IMR-90 (cell line): ENCODE measurements at regions not wholly inside any gene's neighbourhood (a gene's known extent, or its start where the extent isn't known, plus 50 kb on each side); places are given as distances from the start of the nearest gene placed in this dataset.

Experiments used
- ATAC-seq: fragments of 200-7000 bp; cut with Tn5 transposase; 2 replicates; pipeline ENCODE4 v1.9.1; 2020; ENCODE audit warnings: low read depth, mild to moderate bottlenecking, moderate library complexity
- BruUV-seq: library from RNA; stranded (reverse); fragments of 400-500 nt; replicated peaks from 2 replicates; lab custom pipeline; 2021; lab: Mats Ljungman, UMichigan
- CTCF ChIA-PET: fragments of 300-600 bp; formaldehyde crosslinking; extraction: SDS; loops from one replicate; lab custom pipeline; 2021; ENCODE audit warnings: antibody characterized with exemption; lab: Yijun Ruan, JAX
- POLR2A ChIA-PET: fragments of 300-600 bp; sonication (Branson Sonifier 250); formaldehyde crosslinking; loops from one replicate; lab custom pipeline; 2022; ENCODE audit warnings: antibody characterized with exemption; ENCODE audit not compliant: unreplicated experiment; lab: Charles Lee
- DNase-seq: peaks from one replicate; pipeline ENCODE4 v3.0.0; 2013
- H2AFZ ChIP-seq: replicated peaks from 2 replicates; pipeline ENCODE3; 2013; ENCODE audit warnings: low read length, mild to moderate bottlenecking; ENCODE audit not compliant: poor library complexity
- H2AK5ac ChIP-seq: 2 replicates; pipeline ENCODE4 v1.6.1; 2013; ENCODE audit warnings: low read depth, low read length, inconsistent platforms
- H2AK9ac ChIP-seq: replicated peaks from 2 replicates; pipeline ENCODE3; 2013; ENCODE audit warnings: mild to moderate bottlenecking, low read depth, low read length, moderate library complexity; ENCODE audit not compliant: poor library complexity
- H2BK120ac ChIP-seq: 2 replicates; pipeline ENCODE4 v1.6.1; 2013; ENCODE audit warnings: low read depth, low read length, inconsistent platforms
- H2BK15ac ChIP-seq: 3 replicates; pipeline ENCODE4 v1.6.1; 2013; ENCODE audit warnings: low read depth, low read length, inconsistent platforms
- H2BK20ac ChIP-seq: 2 replicates; pipeline ENCODE4 v1.6.1; 2013; ENCODE audit warnings: low read depth, mild to moderate bottlenecking, inconsistent platforms, low read length, moderate library complexity
- H2BK5ac ChIP-seq: 2 replicates; pipeline ENCODE4 v1.6.1; 2013; ENCODE audit warnings: mild to moderate bottlenecking, low read depth, low read length, inconsistent platforms; ENCODE audit not compliant: poor library complexity, severe bottlenecking
- H3K14ac ChIP-seq: replicated peaks from 2 replicates; pipeline ENCODE4 v1.6.1; 2013; ENCODE audit warnings: low read depth, low read length, inconsistent platforms
- H3K18ac ChIP-seq: 2 replicates; pipeline ENCODE4 v1.6.1; 2013; ENCODE audit warnings: low read depth, low read length, control low read depth
- H3K23ac ChIP-seq: 2 replicates; pipeline ENCODE4 v1.6.1; 2013; ENCODE audit warnings: low read depth, low read length, inconsistent platforms
- H3K27ac ChIP-seq: 2 replicates; pipeline ENCODE4 v1.5.1; 2013; ENCODE audit warnings: mild to moderate bottlenecking, control low read depth, low read length; ENCODE audit not compliant: insufficient read depth
- H3K27me3 ChIP-seq: 2 replicates; pipeline ENCODE4 v1.6.1; 2013; ENCODE audit warnings: low read length; ENCODE audit not compliant: control insufficient read depth, insufficient read depth
- H3K36me3 ChIP-seq: 2 replicates; pipeline ENCODE4 v1.6.1; 2013; ENCODE audit warnings: low read length, mixed read lengths; ENCODE audit not compliant: control insufficient read depth, insufficient read depth
- H3K4ac ChIP-seq: 2 replicates; pipeline ENCODE4 v1.6.1; 2013; ENCODE audit warnings: low read depth, low read length, inconsistent platforms
- H3K4me1 ChIP-seq: 2 replicates; pipeline ENCODE4 v1.6.1; 2013; ENCODE audit warnings: low read length, mixed read lengths; ENCODE audit not compliant: control insufficient read depth, insufficient read depth
- H3K4me2 ChIP-seq: 2 replicates; pipeline ENCODE4 v1.6.1; 2013; ENCODE audit warnings: low read depth, mild to moderate bottlenecking, control low read depth, low read length, moderate library complexity
- H3K4me3 ChIP-seq: 2 replicates; pipeline ENCODE4 v1.5.1; 2013; ENCODE audit warnings: low read depth, mild to moderate bottlenecking, control low read depth, low read length, moderate library complexity; ENCODE audit not compliant: insufficient read depth
- H3K56ac ChIP-seq: 2 replicates; pipeline ENCODE4 v1.6.1; 2013; ENCODE audit warnings: low read length, inconsistent platforms; ENCODE audit not compliant: insufficient read depth; ENCODE audit errors: extremely low read depth
- H3K79me1 ChIP-seq, 2 experiments: 2 replicates each; pipeline ENCODE4 v1.6.1; 2013; ENCODE audit warnings: low read length in 2 of 2, inconsistent platforms in 1 of 2, low read depth in 1 of 2
- H3K9ac ChIP-seq: 2 replicates; pipeline ENCODE4 v1.6.1; 2013; ENCODE audit warnings: low read depth, low read length, control low read depth
- H3K9me1 ChIP-seq: 2 replicates; pipeline ENCODE4 v1.6.1; 2013; ENCODE audit warnings: low read length, inconsistent platforms; ENCODE audit not compliant: insufficient read depth
- H3K9me3 ChIP-seq: 2 replicates; pipeline ENCODE4 v1.6.1; 2013; ENCODE audit warnings: low read length; ENCODE audit not compliant: control insufficient read depth, insufficient read depth
- H4K20me1 ChIP-seq: 2 replicates; pipeline ENCODE4 v1.6.1; 2013; ENCODE audit warnings: low read length, inconsistent platforms; ENCODE audit not compliant: insufficient read depth
- H4K5ac ChIP-seq: 2 replicates; pipeline ENCODE4 v1.6.1; 2013; ENCODE audit warnings: mild to moderate bottlenecking, low read depth, low read length, control low read depth
- H4K8ac ChIP-seq, 2 experiments: 2 replicates each; pipeline ENCODE4 v1.6.1; 2013; ENCODE audit warnings: low read depth in 2 of 2, low read length in 2 of 2, control low read depth in 1 of 2, inconsistent platforms in 1 of 2
- H4K91ac ChIP-seq: 2 replicates; pipeline ENCODE4 v1.6.1; 2013; ENCODE audit warnings: low read depth, low read length, inconsistent platforms; ENCODE audit not compliant: insufficient read depth
- BHLHE40 ChIP-seq: fragments of 150-350 bp; IDR thresholded peaks from 2 replicates; pipeline ENCODE4 v1.6.1; 2016; ENCODE audit warnings: mild to moderate bottlenecking, low read depth, low read length
- CEBPB ChIP-seq: IDR thresholded peaks from 2 replicates; pipeline ENCODE4 v1.6.1; 2012; ENCODE audit warnings: low read depth, low read length, improper control_type of control experiment
- CHD1 ChIP-seq: IDR thresholded peaks from 2 replicates; pipeline ENCODE4 v1.6.1; 2012; ENCODE audit warnings: low read depth, low read length, improper control_type of control experiment
- CTCF ChIP-seq: conservative IDR thresholded peaks from 2 replicates; pipeline ENCODE4 v1.5.1; 2012; ENCODE audit warnings: mild to moderate bottlenecking, low read depth, low read length, improper control_type of control experiment
- ELK1 ChIP-seq: fragments of 150-350 bp; IDR thresholded peaks from 2 replicates; pipeline ENCODE4 v1.6.1; 2016; ENCODE audit warnings: low read depth, mild to moderate bottlenecking, low read length, moderate library complexity, borderline replicate concordance
- FOS ChIP-seq: fragments of 150-350 bp; IDR thresholded peaks from 2 replicates; pipeline ENCODE4 v1.6.1; 2016; ENCODE audit warnings: low read depth, low read length
- MAFK ChIP-seq: IDR thresholded peaks from 2 replicates; pipeline ENCODE4 v1.6.1; 2012; ENCODE audit warnings: low read depth, low read length, improper control_type of control experiment
- MAZ ChIP-seq: IDR thresholded peaks from 2 replicates; pipeline ENCODE4 v1.6.1; 2012; ENCODE audit warnings: low read depth, mild to moderate bottlenecking, low read length, improper control_type of control experiment, moderate library complexity, borderline replicate concordance
- MXI1 ChIP-seq: IDR thresholded peaks from 2 replicates; pipeline ENCODE4 v1.6.1; 2012; ENCODE audit warnings: low read depth, mild to moderate bottlenecking, low read length, moderate library complexity, borderline replicate concordance
- NFE2L2 ChIP-seq: fragments of 150-350 bp; IDR thresholded peaks from 2 replicates; pipeline ENCODE4 v1.6.1; 2016; ENCODE audit warnings: low read depth, mild to moderate bottlenecking, low read length
- POLR2A ChIP-seq: IDR thresholded peaks from 2 replicates; pipeline ENCODE4 v1.6.1; 2012; ENCODE audit warnings: mild to moderate bottlenecking, low read depth, low read length
- RAD21 ChIP-seq: IDR thresholded peaks from 2 replicates; pipeline ENCODE4 v1.6.1; 2012; ENCODE audit warnings: low read length, improper control_type of control experiment
- RCOR1 ChIP-seq: IDR thresholded peaks from 2 replicates; pipeline ENCODE4 v1.6.1; 2012; ENCODE audit warnings: mild to moderate bottlenecking, low read length, improper control_type of control experiment; ENCODE audit not compliant: insufficient replicate concordance
- RFX5 ChIP-seq: IDR thresholded peaks from 2 replicates; pipeline ENCODE4 v1.8.0; 2012; ENCODE audit warnings: low read depth, mild to moderate bottlenecking, low read length, moderate library complexity
- SMC3 ChIP-seq: fragments of 150-350 bp; IDR thresholded peaks from 2 replicates; pipeline ENCODE4 v1.6.1; 2016; ENCODE audit warnings: low read depth, mild to moderate bottlenecking, antibody characterized with exemption, low read length, moderate library complexity
- USF2 ChIP-seq: fragments of 150-350 bp; IDR thresholded peaks from 2 replicates; pipeline ENCODE4 v1.6.1; 2017; ENCODE audit warnings: mild to moderate bottlenecking, antibody characterized with exemption, low read length, low read depth
- WGBS, 2 experiments: methylation state at CpG; one replicate each; pipeline versions ENCODE4 v1.1.5 to v1.1.7; 2013; ENCODE audit warnings: missing lambda C conversion rate in 2 of 2; ENCODE audit not compliant: insufficient read length in 1 of 2; ENCODE audit errors: extremely low coverage in 2 of 2; 5-methylcytosine and 5-hydroxymethylcytosine counted together
- dilution Hi-C: fragments of 300-500 bp; cut with HindIII; formaldehyde crosslinking; loops from one replicate; pipeline ENCODE4 v1.14.3; 2018; ENCODE audit warnings: low sequenced_read_pairs; ENCODE audit not compliant: unreplicated experiment
- in situ Hi-C: fragments of 300-500 bp; cut with MboI; formaldehyde crosslinking; loops from 3 replicates; pipeline ENCODE4 v1.14.3; 2019; ENCODE audit warnings: low sequenced_read_pairs, inconsistent platforms, mixed read lengths
- intact Hi-C: fragments of 100-400 bp; cut with micrococcal nuclease; formaldehyde crosslinking; loops from 2 replicates; pipeline ENCODE4 v1.10.0; 2022

- Histone ChIP-seq H3K79me1 (no peaks in the 10 kb centered on the region), H3K9me1 (no peaks in the 10 kb centered on the region), H2BK120ac (no peak overlapping the region), H2BK5ac (no peak overlapping the region), H3K4me3 (no peak overlapping the region), H3K4ac (no peak overlapping the region), H3K27me3 (no peaks in the 10 kb centered on the region), H2AK9ac (no peak overlapping the region), H2BK20ac (no peak overlapping the region), H3K23ac (no peak overlapping the region), H4K8ac (no peak overlapping the region), H3K9me3 (no peaks in the 10 kb centered on the region; the same call in 1 of the 2 replicates), H2AFZ (no peak overlapping the region), H2BK15ac (no peak overlapping the region), H3K4me1 (no peaks in the 10 kb centered on the region), H3K27ac (no peak overlapping the region), H3K18ac (no peak overlapping the region), H4K20me1 (no peaks in the 10 kb centered on the region), H3K36me3 (no peaks in the 10 kb centered on the region), H4K91ac (no peak overlapping the region), H3K14ac (no peak overlapping the region), H2AK5ac (no peak overlapping the region), H4K5ac (no peak overlapping the region), H3K56ac (no peak overlapping the region), H3K4me2 (no peak overlapping the region), H3K9ac (no peak overlapping the region)
- POLR2A ChIA-PET, result no interaction called here
- dilution Hi-C loops, result no loop called here
- CTCF ChIA-PET, result no interaction called here
- in situ Hi-C loops, result no loop called here
- ATAC-seq (no peak), DNase-seq (no peak)
- intact Hi-C loops, result no loop called here
- no peak for TF ChIP-seq ELK1
- TF ChIP-seq CEBPB, result no peak
- TF ChIP-seq MAZ, result no peak
- TF ChIP-seq NFE2L2, result no peak
- TF ChIP-seq BHLHE40, result no peak
- TF ChIP-seq MAFK, result no peak
- TF ChIP-seq FOS, result no peak
- no peak for TF ChIP-seq SMC3
- no peak for TF ChIP-seq MXI1
- TF ChIP-seq RAD21, result no peak
- TF ChIP-seq CTCF, result no peak
- no peak for TF ChIP-seq USF2
- TF ChIP-seq RFX5, result no peak
- no peak for TF ChIP-seq RCOR1
- TF ChIP-seq POLR2A, result no peak
- no peak for TF ChIP-seq CHD1
- no CpG with 5 or more reads among the region's 2 CpGs for WGBS, 2 experiments
- BruUV-seq, result no TSS peak
Observed at GRCh38 chr4:85165808-85166207, 199.3 kb upstream of the WDFY3 start.
